ENCODE measurements at regions not wholly inside any gene's neighbourhood (a gene's known extent, or its start where the extent isn't known, plus 50 kb on each side); places are given as distances from the start of the nearest gene placed in this dataset.
A peak's percentile ranks its signal among the peaks of the same experiment; 100 is the strongest.

GRCh38 chr21:19261731-19262376 lies 858.3 kb upstream of the TMPRSS15 start:
- no peak for DNase-seq
- WGBS, 2 donors = 84 to 91% methylated on average over 10 of the region's 10 CpGs
- intact Hi-C loops (cut with DNase I) = no loop called here
- H3K36me3 ChIP-seq = no peaks in the 10 kb centered on the region
- no peak overlapping the region for H3K4me3 ChIP-seq
- H3K9me3 ChIP-seq = no peaks in the 10 kb centered on the region
- peaks cover 0 to 6% (median 3%) of the 10 kb centered on the region in 4 donors for H3K4me1 ChIP-seq
- TF ChIP-seq EP300 (IDR thresholded peaks at IDR 0.05) = no peak
- no peak for TF ChIP-seq POLR2AphosphoS5 (IDR thresholded peaks at IDR 0.05)
- TF ChIP-seq, protein P1, sequence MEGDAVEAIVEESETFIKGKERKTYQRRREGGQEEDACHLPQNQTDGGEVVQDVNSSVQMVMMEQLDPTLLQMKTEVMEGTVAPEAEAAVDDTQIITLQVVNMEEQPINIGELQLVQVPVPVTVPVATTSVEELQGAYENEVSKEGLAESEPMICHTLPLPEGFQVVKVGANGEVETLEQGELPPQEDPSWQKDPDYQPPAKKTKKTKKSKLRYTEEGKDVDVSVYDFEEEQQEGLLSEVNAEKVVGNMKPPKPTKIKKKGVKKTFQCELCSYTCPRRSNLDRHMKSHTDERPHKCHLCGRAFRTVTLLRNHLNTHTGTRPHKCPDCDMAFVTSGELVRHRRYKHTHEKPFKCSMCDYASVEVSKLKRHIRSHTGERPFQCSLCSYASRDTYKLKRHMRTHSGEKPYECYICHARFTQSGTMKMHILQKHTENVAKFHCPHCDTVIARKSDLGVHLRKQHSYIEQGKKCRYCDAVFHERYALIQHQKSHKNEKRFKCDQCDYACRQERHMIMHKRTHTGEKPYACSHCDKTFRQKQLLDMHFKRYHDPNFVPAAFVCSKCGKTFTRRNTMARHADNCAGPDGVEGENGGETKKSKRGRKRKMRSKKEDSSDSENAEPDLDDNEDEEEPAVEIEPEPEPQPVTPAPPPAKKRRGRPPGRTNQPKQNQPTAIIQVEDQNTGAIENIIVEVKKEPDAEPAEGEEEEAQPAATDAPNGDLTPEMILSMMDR (IDR thresholded peaks at IDR 0.05) = no peak
- no peak for TF ChIP-seq POLR2A (IDR thresholded peaks at IDR 0.05)
- peak overlapping the region in 1 of 4 donors; percentile 31 for H3K27ac ChIP-seq
- no peaks in the 10 kb centered on the region for H3K27me3 ChIP-seq

GRCh38 chr21:19266636-19267035 lies 863.1 kb upstream of the TMPRSS15 start:
- H3K36me3 ChIP-seq = no peaks in the 10 kb centered on the region
- 74 to 76% methylated on average over 3 of the region's 3 CpGs for WGBS, 2 donors
- no peak overlapping the region for H3K27ac ChIP-seq
- intact Hi-C loops (cut with DNase I) = no loop called here
- no peak for DNase-seq
- no peak overlapping the region for H3K4me3 ChIP-seq
- H3K9me3 ChIP-seq = no peaks in the 10 kb centered on the region
- TF ChIP-seq POLR2A (IDR thresholded peaks at IDR 0.05) (no peak), EP300 (IDR thresholded peaks at IDR 0.05) (no peak), POLR2AphosphoS5 (IDR thresholded peaks at IDR 0.05) (no peak)
- TF ChIP-seq, protein P1 (IDR thresholded peaks at IDR 0.05) = no peak
- no peaks in the 10 kb centered on the region for H3K27me3 ChIP-seq
- peaks cover 0 to 19% (median 4%) of the 10 kb centered on the region in 4 donors for H3K4me1 ChIP-seq

DNA sequence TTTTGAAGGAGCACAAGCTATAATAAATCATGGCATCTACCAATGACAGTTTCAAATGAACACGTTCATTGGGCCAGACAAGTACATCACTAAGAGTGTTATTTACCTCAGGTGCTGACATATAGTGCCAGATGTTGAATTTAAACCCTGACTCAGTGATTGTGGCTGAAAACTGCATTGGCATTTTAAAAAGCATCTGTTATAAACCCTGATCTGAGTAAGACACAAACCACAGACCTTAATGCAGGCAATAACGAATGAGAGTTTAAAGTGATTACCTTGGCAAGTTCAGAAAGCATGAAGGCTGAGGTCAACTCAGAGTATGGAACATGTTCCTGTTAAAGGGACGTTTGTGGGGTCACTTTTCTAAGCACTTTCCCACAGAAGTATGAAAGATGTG lies 865.1 kb upstream of the TMPRSS15 start:
- 41 to 61% methylated on average over 3 of the region's 3 CpGs for WGBS, 2 donors
- Histone ChIP-seq H3K4me1 (peaks cover 0 to 19% (median 4%) of the 10 kb centered on the region in 4 donors), H3K27ac (no peak overlapping the region), H3K36me3 (no peaks in the 10 kb centered on the region), H3K27me3 (no peaks in the 10 kb centered on the region), H3K9me3 (no peaks in the 10 kb centered on the region), H3K4me3 (no peak overlapping the region)
- no peak for DNase-seq
- intact Hi-C loops (cut with DNase I) = no loop called here
- TF ChIP-seq, protein P1 (IDR thresholded peaks at IDR 0.05) = no peak
- TF ChIP-seq POLR2A (IDR thresholded peaks at IDR 0.05) = no peak
- no peak for TF ChIP-seq POLR2AphosphoS5 (IDR thresholded peaks at IDR 0.05)
- no peak for TF ChIP-seq EP300 (IDR thresholded peaks at IDR 0.05)

DNA sequence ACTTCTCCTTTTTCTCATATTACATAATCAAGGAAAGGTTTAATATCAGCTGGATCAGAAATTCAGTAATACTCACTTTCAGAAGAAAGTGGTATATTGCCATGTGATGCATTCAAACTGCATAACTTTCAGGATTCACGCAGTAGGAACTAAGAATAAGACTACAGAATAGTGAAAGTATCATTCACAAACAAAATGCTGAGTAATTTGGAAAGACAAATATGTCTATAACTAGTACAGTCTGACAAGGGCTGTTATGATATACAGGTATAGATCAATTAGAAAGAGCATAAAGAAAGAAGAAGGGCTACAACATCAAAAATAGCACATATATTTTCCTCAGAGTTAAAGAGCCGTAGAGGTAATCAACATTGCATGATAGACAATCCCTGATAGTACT lies 871.5 kb upstream of the TMPRSS15 start:
- WGBS, 2 donors = 80 to 89% methylated on average over 2 of the region's 2 CpGs
- Histone ChIP-seq H3K27me3 (no peaks in the 10 kb centered on the region), H3K9me3 (no peaks in the 10 kb centered on the region), H3K4me3 (no peak overlapping the region), H3K4me1 (no peaks in the 10 kb centered on the region), H3K36me3 (no peaks in the 10 kb centered on the region), H3K27ac (no peak overlapping the region)
- intact Hi-C loops (cut with DNase I) = no loop called here
- TF ChIP-seq POLR2AphosphoS5 (IDR thresholded peaks at IDR 0.05) (no peak), POLR2A (IDR thresholded peaks at IDR 0.05) (no peak), EP300 (IDR thresholded peaks at IDR 0.05) (no peak)
- TF ChIP-seq, protein P1 (IDR thresholded peaks at IDR 0.05) = no peak
- no peak for DNase-seq

DNA sequence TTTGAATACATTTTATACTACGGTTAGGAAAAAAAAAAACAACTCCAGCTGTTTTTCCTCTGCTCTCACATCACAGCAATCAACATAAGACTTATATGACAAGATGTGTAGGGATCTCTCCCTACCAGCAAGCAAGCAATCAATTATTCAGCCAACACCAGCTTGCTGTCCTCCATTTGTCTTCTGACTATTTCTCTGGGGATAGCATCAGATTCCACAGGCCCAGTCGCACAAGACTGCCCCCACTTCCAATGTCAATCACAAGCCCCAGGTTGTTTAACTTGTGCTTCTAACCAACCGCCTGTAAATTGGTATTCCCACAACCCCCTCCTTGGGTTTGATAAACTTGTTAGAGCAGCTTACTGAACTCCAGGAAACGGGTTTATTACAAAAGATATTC lies 873.1 kb upstream of the TMPRSS15 start:
- WGBS, 2 donors = 73% methylated on average over 4 of the region's 4 CpGs
- H3K27me3 ChIP-seq = no peaks in the 10 kb centered on the region
- no peak for DNase-seq
- intact Hi-C loops (cut with DNase I) = no loop called here
- no peaks in the 10 kb centered on the region for H3K9me3 ChIP-seq
- TF ChIP-seq, protein P1 (IDR thresholded peaks at IDR 0.05) = no peak
- TF ChIP-seq POLR2A (IDR thresholded peaks at IDR 0.05) = no peak
- no peak for TF ChIP-seq EP300 (IDR thresholded peaks at IDR 0.05)
- H3K27ac ChIP-seq = no peak overlapping the region
- H3K36me3 ChIP-seq = no peaks in the 10 kb centered on the region
- H3K4me1 ChIP-seq = no peaks in the 10 kb centered on the region
- H3K4me3 ChIP-seq = no peak overlapping the region
